ENCODE measurements at regions not wholly inside any gene's neighbourhood (a gene's known extent, or its start where the extent isn't known, plus 50 kb on each side); places are given as distances from the start of the nearest gene placed in this dataset.
"Not testable (repeated sequence)": the region's sequence is repeated elsewhere in the genome, so short reads cannot be mapped to it uniquely, and the experiment has no call there.

- no peak for DNase-seq
Observed at GRCh38 chr5:120092649-120093048, 371.5 kb upstream of the PRR16 start.

- no peak for DNase-seq
Observed at GRCh38 chr5:120093178-120093577, 370.9 kb upstream of the PRR16 start.

- no peak for DNase-seq
Observed at GRCh38 chr5:120096413-120096812, 367.7 kb upstream of the PRR16 start.

- no peak for DNase-seq
Observed at GRCh38 chr5:120098426-120098825, 365.7 kb upstream of the PRR16 start.

GRCh38 chr5:120098902-120099535 lies 365.1 kb upstream of the PRR16 start:
- no peak for DNase-seq

- DNase-seq = no peak
Observed at GRCh38 chr5:120101771-120102170, 362.3 kb upstream of the PRR16 start.

GRCh38 chr5:120103495-120103894 lies 360.6 kb upstream of the PRR16 start:
- no peak for DNase-seq

GRCh38 chr5:120106912-120107525 lies 357.1 kb upstream of the PRR16 start:
- no peak for DNase-seq

GRCh38 chr5:120108586-120109248 lies 355.4 kb upstream of the PRR16 start:
- DNase-seq = no peak

- no peak for DNase-seq
Observed at GRCh38 chr5:120122703-120123102, 341.4 kb upstream of the PRR16 start.

- no peak for DNase-seq
Observed at GRCh38 chr5:120124031-120124430, 340.1 kb upstream of the PRR16 start.

- DNase-seq = no peak
Observed at GRCh38 chr5:120124961-120125360, 339.1 kb upstream of the PRR16 start.

- DNase-seq = not testable (repeated sequence)
Observed at GRCh38 chr5:120132347-120132746, 331.8 kb upstream of the PRR16 start.

- no peak for DNase-seq
Observed at GRCh38 chr5:120134944-120135343, 329.2 kb upstream of the PRR16 start.

- DNase-seq = no peak
Observed at GRCh38 chr5:120137582-120137981, 326.5 kb upstream of the PRR16 start.

- no peak for DNase-seq
Observed at GRCh38 chr5:120139039-120139438, 325.1 kb upstream of the PRR16 start.

- DNase-seq = no peak
Observed at GRCh38 chr5:120140501-120140900, 323.6 kb upstream of the PRR16 start.

- no peak for DNase-seq
Observed at GRCh38 chr5:120141076-120141475, 323.0 kb upstream of the PRR16 start.

GRCh38 chr5:120146787-120147186 lies 317.3 kb upstream of the PRR16 start:
- DNase-seq = no peak

- DNase-seq = not testable (repeated sequence)
Observed at GRCh38 chr5:120147911-120148310, 316.2 kb upstream of the PRR16 start.

GRCh38 chr5:120150770-120151169 lies 313.3 kb upstream of the PRR16 start:
- DNase-seq = no peak

- no peak for DNase-seq
Observed at GRCh38 chr5:120151181-120151580, 312.9 kb upstream of the PRR16 start.

- DNase-seq = no peak
Observed at GRCh38 chr5:120151825-120152224, 312.3 kb upstream of the PRR16 start.

GRCh38 chr5:120152472-120152871 lies 311.6 kb upstream of the PRR16 start:
- no peak for DNase-seq

Measured in NCI-H146 (cell line).